Stomach (tissue), 8 donors: ENCODE measurements at regions not wholly inside any gene's neighbourhood (a gene's known extent, or its start where the extent isn't known, plus 50 kb on each side); places are given as distances from the start of the nearest gene placed in this dataset.
"Not testable (repeated sequence)": the region's sequence is repeated elsewhere in the genome, so short reads cannot be mapped to it uniquely, and the experiment has no call there.

Experiments
- DNase-seq, 2 donors: peaks; one replicate each; pipeline versions ENCODE4 v3.0.0 to v3.0.0-alpha.2; 2013 to 2019
- H3K27ac ChIP-seq, 5 donors: fragments of 200-600 bp in 4 of 5; sonication (generic) in 4 of 5; one replicate each; pipeline ENCODE4 v1.5.1; 2013 to 2019; ENCODE audit warnings: mild to moderate bottlenecking in 1 of 5, moderate library complexity in 1 of 5
- H3K27me3 ChIP-seq, 3 donors: fragments of 200-600 bp; sonication (generic); one replicate each; pipeline ENCODE4 v1.5.1; 2017 to 2019; ENCODE audit warnings: mixed run types in 1 of 3
- H3K36me3 ChIP-seq, 4 donors: fragments of 200-600 bp; sonication (generic); 1 replicate in 3 of 4; 2 replicates in 1 of 4; pipeline ENCODE4 v1.5.1; 2016 to 2019
- H3K4me1 ChIP-seq, 4 donors: fragments of 200-600 bp; sonication (generic); one replicate each; pipeline ENCODE4 v1.5.1; 2016 to 2019
- H3K4me3 ChIP-seq, 4 donors: fragments of 200-600 bp; sonication (generic) in 3 of 4; one replicate each; pipeline ENCODE4 v1.5.1; 2016 to 2019; ENCODE audit warnings: mild to moderate bottlenecking in 1 of 4
- H3K9me3 ChIP-seq, 4 donors: fragments of 200-600 bp; sonication (generic); one replicate each; pipeline ENCODE4 v1.5.1; 2016 to 2019
- EP300 ChIP-seq: sonication (generic); formaldehyde crosslinking; IDR thresholded peaks from one replicate; pipeline ENCODE4 v1.6.1; 2017; ENCODE audit warnings: antibody characterized with exemption
- POLR2A ChIP-seq, 4 donors: fragments of 450-650 bp; IDR thresholded peaks; one replicate each; pipeline ENCODE4 v1.6.1; 2016; ENCODE audit warnings: antibody characterized with exemption in 4 of 4, control low read depth in 2 of 4, mild to moderate bottlenecking in 1 of 4, moderate library complexity in 1 of 4
- POLR2AphosphoS5 ChIP-seq, 3 donors: sonication (generic); formaldehyde crosslinking; IDR thresholded peaks; one replicate each; pipeline ENCODE4 v1.6.1; 2016; ENCODE audit warnings: antibody characterized with exemption in 3 of 3
- WGBS, 5 donors: extraction: QIAGEN DNeasy Blood & Tissue Kit in 3 of 5; methylation state at CpG; one replicate each; pipeline versions ENCODE4 v1.1.5 to v1.1.7; 2013 to 2018; 5-methylcytosine and 5-hydroxymethylcytosine counted together
- intact Hi-C: fragments of 100-400 bp; cut with DNase I; formaldehyde crosslinking; loops from one replicate; pipeline ENCODE4 v1.15.1; 2023; ENCODE audit warnings: low total_unique reads
- TF ChIP-seq, protein P1 (sequence below), 7 experiments: fragments of 450-650 bp in 4 of 7; fragments of 200-600 bp in 3 of 7; sonication (generic) in 3 of 7; IDR thresholded peaks; one replicate each; pipeline ENCODE4 v1.5.1; 2016 to 2019; ENCODE audit warnings: antibody characterized with exemption in 7 of 7, control low read depth in 2 of 7, mild to moderate bottlenecking in 1 of 7
- donor health status: healthy with polysubstance abuse.
- donor health status: Bipolar disorder and iron deficiency.
- donor health status: healthy.

DNA sequence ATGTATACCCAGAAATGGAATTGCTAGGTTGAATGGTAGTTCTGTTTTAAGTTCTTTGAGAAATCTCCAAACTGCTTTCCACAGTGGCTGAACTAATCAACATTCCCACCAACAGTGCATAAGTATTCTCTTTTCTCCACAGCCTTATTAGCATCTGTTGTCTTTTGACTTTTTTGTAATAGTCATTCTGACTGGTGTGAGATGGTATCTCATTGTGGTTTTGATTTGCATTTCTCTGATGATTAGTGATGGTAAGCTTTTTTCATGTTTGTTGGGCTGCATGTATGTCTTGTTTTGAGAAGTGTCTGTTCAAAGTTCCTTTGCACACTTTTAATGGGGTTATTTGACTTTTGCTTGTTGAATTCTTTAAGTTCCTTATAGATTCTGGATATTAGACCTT is 52.4 kb upstream of the EHHADH start:
- peaks cover 0 to 36% (median 0%) of the 10 kb centered on the region in 4 donors for H3K36me3 ChIP-seq
- H3K4me1 ChIP-seq, H3K4me3 ChIP-seq, intact Hi-C loops, DNase-seq, H3K27ac ChIP-seq, H3K27me3 ChIP-seq: not testable (repeated sequence)
- H3K9me3 ChIP-seq: peaks cover 0 to 13% (median 6%) of the 10 kb centered on the region in 4 donors

DNA sequence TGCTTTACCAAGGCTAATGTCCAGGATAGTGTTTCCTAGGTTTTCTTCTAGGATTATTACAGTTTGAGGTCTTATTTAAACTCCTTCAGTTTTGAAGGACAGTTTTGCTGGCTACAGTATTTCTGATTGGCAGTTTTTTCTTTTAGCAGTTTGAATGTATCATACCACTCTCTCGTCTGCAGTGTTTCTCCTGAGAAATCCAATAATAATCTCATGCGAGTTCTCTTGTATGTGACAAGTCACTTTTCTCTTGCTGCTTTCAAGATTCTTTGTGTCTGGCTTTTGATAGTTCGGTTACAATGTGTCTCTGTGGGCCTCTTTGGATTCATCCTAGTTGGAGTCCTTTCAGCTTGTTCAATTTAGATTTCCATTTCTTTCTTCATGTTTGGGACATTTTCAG is 53.0 kb upstream of the EHHADH start:
- Histone ChIP-seq H3K36me3 (peaks cover 0 to 38% (median 0%) of the 10 kb centered on the region in 4 donors), H3K4me1 (peaks cover 0 to 6% (median 0%) of the 10 kb centered on the region in 4 donors), H3K4me3 (no peak overlapping the region), H3K27me3 (no peaks in the 10 kb centered on the region), H3K27ac (no peak overlapping the region), H3K9me3 (peaks cover 0 to 13% (median 6%) of the 10 kb centered on the region in 4 donors)
- WGBS, 5 donors: 85 to 98% (median 96%) methylated on average over 3 of the region's 3 CpGs
- no peak for DNase-seq
- TF ChIP-seq EP300 (no peak), POLR2AphosphoS5 (IDR thresholded peaks at IDR 0.05) (no peak)
- intact Hi-C loops: no loop called here

DNA sequence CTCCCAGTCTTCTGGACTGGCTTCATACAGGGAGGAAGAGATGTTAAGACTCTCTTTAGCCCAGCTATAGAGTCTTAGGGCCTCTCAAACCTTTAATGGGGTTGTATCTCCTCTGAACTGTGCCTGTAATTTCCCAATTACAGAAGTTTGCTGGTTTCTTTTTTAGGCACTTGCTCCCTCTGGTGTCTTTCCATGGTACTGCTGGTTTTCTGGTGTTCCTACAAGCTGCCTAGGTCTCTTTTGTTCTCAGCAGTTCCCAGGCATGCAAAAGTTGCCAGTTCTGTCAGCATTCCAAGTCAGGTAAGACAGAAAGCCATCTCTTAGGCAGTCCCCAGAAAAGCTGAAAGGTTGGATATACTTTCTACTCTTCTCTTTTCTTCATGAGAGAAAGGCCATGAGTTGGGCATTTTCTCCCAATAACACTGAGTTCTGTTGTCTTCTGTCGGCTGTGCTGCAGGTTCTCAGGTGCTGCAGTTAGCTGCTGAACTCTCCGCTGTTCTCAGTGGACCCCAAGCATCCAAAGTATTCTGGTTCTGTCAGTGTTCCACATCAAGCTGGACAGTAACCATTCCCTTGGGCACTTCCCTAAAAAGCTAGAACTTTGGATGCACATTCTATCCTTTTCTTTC is 54.4 kb upstream of the EHHADH start:
- peak; percentile 68 to 70 for DNase-seq
- peaks cover 0 to 6% (median 0%) of the 10 kb centered on the region in 4 donors for H3K4me1 ChIP-seq
- 81 to 96% (median 90%) methylated on average over 2 of the region's 2 CpGs for WGBS, 5 donors
- H3K9me3 ChIP-seq: peaks cover 0 to 13% (median 6%) of the 10 kb centered on the region in 4 donors
- intact Hi-C loops: no loop called here
- H3K27me3 ChIP-seq: no peaks in the 10 kb centered on the region
- peaks cover 0 to 38% (median 0%) of the 10 kb centered on the region in 4 donors for H3K36me3 ChIP-seq
- H3K4me3 ChIP-seq: no peak overlapping the region
- H3K27ac ChIP-seq: no peak overlapping the region
- TF ChIP-seq POLR2A (IDR thresholded peaks at IDR 0.05) (no peak), POLR2AphosphoS5 (IDR thresholded peaks at IDR 0.05) (peak in 1 of 3 donors; percentile 18)
- TF ChIP-seq, protein P1, sequence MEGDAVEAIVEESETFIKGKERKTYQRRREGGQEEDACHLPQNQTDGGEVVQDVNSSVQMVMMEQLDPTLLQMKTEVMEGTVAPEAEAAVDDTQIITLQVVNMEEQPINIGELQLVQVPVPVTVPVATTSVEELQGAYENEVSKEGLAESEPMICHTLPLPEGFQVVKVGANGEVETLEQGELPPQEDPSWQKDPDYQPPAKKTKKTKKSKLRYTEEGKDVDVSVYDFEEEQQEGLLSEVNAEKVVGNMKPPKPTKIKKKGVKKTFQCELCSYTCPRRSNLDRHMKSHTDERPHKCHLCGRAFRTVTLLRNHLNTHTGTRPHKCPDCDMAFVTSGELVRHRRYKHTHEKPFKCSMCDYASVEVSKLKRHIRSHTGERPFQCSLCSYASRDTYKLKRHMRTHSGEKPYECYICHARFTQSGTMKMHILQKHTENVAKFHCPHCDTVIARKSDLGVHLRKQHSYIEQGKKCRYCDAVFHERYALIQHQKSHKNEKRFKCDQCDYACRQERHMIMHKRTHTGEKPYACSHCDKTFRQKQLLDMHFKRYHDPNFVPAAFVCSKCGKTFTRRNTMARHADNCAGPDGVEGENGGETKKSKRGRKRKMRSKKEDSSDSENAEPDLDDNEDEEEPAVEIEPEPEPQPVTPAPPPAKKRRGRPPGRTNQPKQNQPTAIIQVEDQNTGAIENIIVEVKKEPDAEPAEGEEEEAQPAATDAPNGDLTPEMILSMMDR (IDR thresholded peaks at IDR 0.05): peak in 4 of 7 experiments; percentile 53 to 66 (median 58)

DNA sequence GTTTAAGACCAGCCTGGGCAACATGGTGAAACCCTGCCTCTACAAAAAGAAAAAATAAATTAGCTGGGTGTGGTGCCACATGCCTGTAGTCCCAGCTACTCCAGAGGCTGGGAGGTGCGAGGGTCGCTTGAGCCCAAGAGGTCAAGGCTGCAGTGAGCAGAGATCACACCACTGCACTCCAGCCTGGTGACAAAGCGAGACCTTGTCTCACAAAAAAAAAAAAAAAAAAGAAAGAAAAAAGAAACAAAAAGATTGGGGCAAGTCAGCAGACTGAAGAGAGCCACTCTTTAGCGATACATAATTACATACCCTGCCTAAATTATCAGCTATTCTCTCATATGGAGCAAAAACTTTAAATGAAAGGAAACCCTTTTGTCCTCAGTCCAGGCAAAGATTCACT is 53.6 kb upstream of the MAP3K13 start:
- intact Hi-C loops: no loop called here
- WGBS, 5 donors: 69 to 96% (median 72%) methylated on average over 4 of the region's 4 CpGs
- Histone ChIP-seq H3K4me1 (peaks cover 0 to 6% (median 0%) of the 10 kb centered on the region in 4 donors), H3K27me3 (no peaks in the 10 kb centered on the region), H3K4me3 (no peak overlapping the region), H3K9me3 (peaks cover 0 to 13% (median 6%) of the 10 kb centered on the region in 4 donors), H3K27ac (no peak overlapping the region), H3K36me3 (peaks cover 0 to 38% (median 0%) of the 10 kb centered on the region in 4 donors)
- TF ChIP-seq POLR2A (IDR thresholded peaks at IDR 0.05) (no peak), POLR2AphosphoS5 (IDR thresholded peaks at IDR 0.05) (no peak), EP300 (no peak)
- TF ChIP-seq, protein P1 (IDR thresholded peaks at IDR 0.05): no peak
- no peak for DNase-seq

DNA sequence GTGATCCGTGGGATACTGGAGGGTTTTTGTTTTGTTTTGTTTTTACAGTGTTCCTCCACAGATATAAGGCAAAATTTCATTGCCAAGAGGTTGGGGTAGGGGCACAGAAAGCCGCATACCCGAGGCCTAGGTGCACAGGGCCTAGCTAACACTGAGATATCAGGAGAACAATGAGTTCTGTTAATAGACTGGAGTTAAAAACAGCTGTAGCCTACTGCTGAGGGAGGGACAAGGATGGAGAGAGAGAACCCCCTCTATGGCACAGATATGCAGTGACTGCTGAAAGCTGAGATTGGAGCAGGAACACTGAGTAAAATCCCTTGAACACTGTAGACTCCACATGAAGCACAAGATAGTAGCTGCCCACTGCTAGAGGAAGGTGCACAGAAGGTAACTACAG is 53.1 kb upstream of the MAP3K13 start:
- no peaks in the 10 kb centered on the region for H3K27me3 ChIP-seq
- H3K27ac ChIP-seq: no peak overlapping the region
- 90 to 96% (median 92%) methylated on average over 3 of the region's 3 CpGs for WGBS, 5 donors
- peaks cover 0 to 6% (median 0%) of the 10 kb centered on the region in 4 donors for H3K4me1 ChIP-seq
- DNase-seq: no peak
- peaks cover 0 to 34% (median 0%) of the 10 kb centered on the region in 4 donors for H3K36me3 ChIP-seq
- TF ChIP-seq, protein P1 (IDR thresholded peaks at IDR 0.05): no peak
- no peak for TF ChIP-seq POLR2AphosphoS5 (IDR thresholded peaks at IDR 0.05)
- TF ChIP-seq EP300: no peak
- no peak for TF ChIP-seq POLR2A (IDR thresholded peaks at IDR 0.05)
- H3K4me3 ChIP-seq: no peak overlapping the region
- peaks cover 0 to 13% (median 6%) of the 10 kb centered on the region in 4 donors for H3K9me3 ChIP-seq
- intact Hi-C loops: no loop called here
